ENCODE measurements at regions not wholly inside any gene's neighbourhood (a gene's known extent, or its start where the extent isn't known, plus 50 kb on each side); places are given as distances from the start of the nearest gene placed in this dataset.
A peak's percentile ranks its signal among the peaks of the same experiment; 100 is the strongest.

- no peak for DNase-seq (ENCODE audit: low read depth in 1 of 2, low spot score in 1 of 2)
- H3K4me3 ChIP-seq = no peak overlapping the region
- no peaks in the 10 kb centered on the region for H3K27me3 ChIP-seq
- H3K36me3 ChIP-seq = no peaks in the 10 kb centered on the region
- no peaks in the 10 kb centered on the region for H3K4me1 ChIP-seq (ENCODE audit: low read depth)
- H3K27ac ChIP-seq = no peak overlapping the region
- no peaks in the 10 kb centered on the region for H3K9me3 ChIP-seq (ENCODE audit: low read depth)
- no peak for TF ChIP-seq CTCF (IDR thresholded peaks at IDR 0.05; ENCODE audit: low read depth, low read length)
Observed at GRCh38 chr21:27681038-27681437, 714.1 kb upstream of the ADAMTS5 start.

GRCh38 chr21:27680181-27680580, 713.3 kb upstream of the ADAMTS5 start:
- Histone ChIP-seq H3K9me3 (ENCODE audit: low read depth) (no peaks in the 10 kb centered on the region), H3K27me3 (no peaks in the 10 kb centered on the region), H3K27ac (no peak overlapping the region), H3K36me3 (no peaks in the 10 kb centered on the region), H3K4me3 (no peak overlapping the region), H3K4me1 (ENCODE audit: low read depth) (no peaks in the 10 kb centered on the region)
- no peak for TF ChIP-seq CTCF (IDR thresholded peaks at IDR 0.05; ENCODE audit: low read depth, low read length)
- DNase-seq (ENCODE audit: low read depth in 1 of 2, low spot score in 1 of 2) = no peak

- no peak for DNase-seq (ENCODE audit: low read depth in 1 of 2, low spot score in 1 of 2)
- Histone ChIP-seq H3K27me3 (no peaks in the 10 kb centered on the region), H3K4me1 (ENCODE audit: low read depth) (no peaks in the 10 kb centered on the region), H3K4me3 (no peak overlapping the region), H3K27ac (no peak overlapping the region), H3K36me3 (no peaks in the 10 kb centered on the region), H3K9me3 (ENCODE audit: low read depth) (no peaks in the 10 kb centered on the region)
- TF ChIP-seq CTCF (IDR thresholded peaks at IDR 0.05; ENCODE audit: low read depth, low read length) = no peak
Observed at GRCh38 chr21:27678511-27678910, 711.6 kb upstream of the ADAMTS5 start.

- DNase-seq (ENCODE audit: low read depth in 1 of 2, low spot score in 1 of 2) = no peak
- H3K36me3 ChIP-seq = no peaks in the 10 kb centered on the region
- H3K27me3 ChIP-seq = no peaks in the 10 kb centered on the region
- TF ChIP-seq CTCF (IDR thresholded peaks at IDR 0.05; ENCODE audit: low read depth, low read length) = no peak
- no peak overlapping the region for H3K27ac ChIP-seq
- no peaks in the 10 kb centered on the region for H3K9me3 ChIP-seq (ENCODE audit: low read depth)
- no peaks in the 10 kb centered on the region for H3K4me1 ChIP-seq (ENCODE audit: low read depth)
- H3K4me3 ChIP-seq = no peak overlapping the region
Observed at GRCh38 chr21:27677546-27677945, 710.7 kb upstream of the ADAMTS5 start.

- Histone ChIP-seq H3K36me3 (no peaks in the 10 kb centered on the region), H3K27ac (no peak overlapping the region), H3K4me1 (ENCODE audit: low read depth) (no peaks in the 10 kb centered on the region), H3K9me3 (ENCODE audit: low read depth) (no peaks in the 10 kb centered on the region), H3K27me3 (no peaks in the 10 kb centered on the region), H3K4me3 (no peak overlapping the region)
- TF ChIP-seq CTCF (IDR thresholded peaks at IDR 0.05; ENCODE audit: low read depth, low read length) = no peak
- peak in 1 of 2 donors; percentile 23 for DNase-seq (ENCODE audit: low read depth in 1 of 2, low spot score in 1 of 2)
Observed at GRCh38 chr21:27675306-27675705, 708.4 kb upstream of the ADAMTS5 start.

GRCh38 chr21:27674041-27674615, 707.2 kb upstream of the ADAMTS5 start:
- DNase-seq (ENCODE audit: low read depth in 1 of 2, low spot score in 1 of 2) = peak in 1 of 2 donors; percentile 87
- no peaks in the 10 kb centered on the region for H3K4me1 ChIP-seq (ENCODE audit: low read depth)
- no peak overlapping the region for H3K4me3 ChIP-seq
- no peaks in the 10 kb centered on the region for H3K9me3 ChIP-seq (ENCODE audit: low read depth)
- no peak for TF ChIP-seq CTCF (IDR thresholded peaks at IDR 0.05; ENCODE audit: low read depth, low read length)
- no peaks in the 10 kb centered on the region for H3K27me3 ChIP-seq
- no peak overlapping the region for H3K27ac ChIP-seq
- no peaks in the 10 kb centered on the region for H3K36me3 ChIP-seq
